ENCODE measurements at regions not wholly inside any gene's neighbourhood (a gene's known extent, or its start where the extent isn't known, plus 50 kb on each side); places are given as distances from the start of the nearest gene placed in this dataset.
A peak's percentile ranks its signal among the peaks of the same experiment; 100 is the strongest.

- Histone ChIP-seq H3K18ac (ENCODE audit: low read length) (no peak overlapping the region), H3K4me2 (ENCODE audit: low read length) (no peak overlapping the region), H3K36me3 (ENCODE audit: control insufficient read depth in 1 of 2, insufficient read depth in 2 of 2, low read length in 2 of 2) (no peaks in the 10 kb centered on the region), H3K4me1 (ENCODE audit: control insufficient read depth in 1 of 2, insufficient read depth in 2 of 2, low read length in 2 of 2) (peaks cover 7 to 11% of the 10 kb centered on the region in 2 experiments), H4K12ac (ENCODE audit: low read depth, low read length) (no peak overlapping the region), H4K8ac (ENCODE audit: low read depth, low read length) (no peak overlapping the region), H2BK120ac (ENCODE audit: insufficient read depth, low read length, poor library complexity) (no peak overlapping the region), H3K4ac (ENCODE audit: low read depth, low read length) (no peak overlapping the region), H2BK12ac (ENCODE audit: low read length) (peak overlapping the region; percentile 30), H3K4me3 (ENCODE audit: low read depth, low read length) (no peak overlapping the region), H3K27ac (ENCODE audit: low read depth, low read length) (no peak overlapping the region), H3K79me2 (ENCODE audit: control insufficient read depth, insufficient read depth, low read length, poor library complexity) (no peaks in the 10 kb centered on the region), H3K9ac (ENCODE audit: low read length) (no peak overlapping the region), H3K14ac (ENCODE audit: low read length) (no peak overlapping the region), H2BK5ac (ENCODE audit: low read depth, low read length, poor library complexity) (no peak overlapping the region), H3K79me1 (ENCODE audit: low read length) (no peaks in the 10 kb centered on the region), H4K91ac (ENCODE audit: low read depth, low read length) (no peak overlapping the region), H2AFZ (ENCODE audit: insufficient read depth, low read length, poor library complexity) (no peak overlapping the region), H3K9me3 (ENCODE audit: insufficient read depth, low read depth, low read length) (no peaks in the 10 kb centered on the region), H3K23ac (ENCODE audit: low read length) (no peak overlapping the region), H3K27me3 (ENCODE audit: insufficient read depth, low read length) (peaks cover 67% of the 10 kb centered on the region), H2AK5ac (ENCODE audit: low read length) (no peak overlapping the region)
- DNase-seq: no peak
- WGBS (ENCODE audit: extremely low coverage, insufficient coverage, insufficient read length): no CpG with 5 or more reads among the region's 29 CpGs
Observed at GRCh38 chr5:50965654-50966375, 299.4 kb downstream of the PARP8 start.

- Histone ChIP-seq H2BK12ac (ENCODE audit: low read length) (no peak overlapping the region), H3K14ac (ENCODE audit: low read length) (no peak overlapping the region), H3K23ac (ENCODE audit: low read length) (no peak overlapping the region), H3K18ac (ENCODE audit: low read length) (no peak overlapping the region), H3K79me2 (ENCODE audit: control insufficient read depth, insufficient read depth, low read length, poor library complexity) (no peaks in the 10 kb centered on the region), H4K12ac (ENCODE audit: low read depth, low read length) (no peak overlapping the region), H3K79me1 (ENCODE audit: low read length) (no peaks in the 10 kb centered on the region), H3K4ac (ENCODE audit: low read depth, low read length) (no peak overlapping the region), H2AK5ac (ENCODE audit: low read length) (no peak overlapping the region), H3K4me3 (ENCODE audit: low read depth, low read length) (no peak overlapping the region), H4K8ac (ENCODE audit: low read depth, low read length) (no peak overlapping the region), H2BK5ac (ENCODE audit: low read depth, low read length, poor library complexity) (no peak overlapping the region), H2AFZ (ENCODE audit: insufficient read depth, low read length, poor library complexity) (no peak overlapping the region), H4K91ac (ENCODE audit: low read depth, low read length) (no peak overlapping the region), H3K9me3 (ENCODE audit: insufficient read depth, low read depth, low read length) (no peaks in the 10 kb centered on the region), H2BK120ac (ENCODE audit: insufficient read depth, low read length, poor library complexity) (no peak overlapping the region), H3K36me3 (ENCODE audit: control insufficient read depth in 1 of 2, insufficient read depth in 2 of 2, low read length in 2 of 2) (no peaks in the 10 kb centered on the region), H3K4me2 (ENCODE audit: low read length) (peak overlapping the region; percentile 4), H3K4me1 (ENCODE audit: control insufficient read depth in 1 of 2, insufficient read depth in 2 of 2, low read length in 2 of 2) (peaks cover 7 to 11% of the 10 kb centered on the region in 2 experiments), H3K27me3 (ENCODE audit: insufficient read depth, low read length) (peaks cover 70% of the 10 kb centered on the region), H3K27ac (ENCODE audit: low read depth, low read length) (no peak overlapping the region), H3K9ac (ENCODE audit: low read length) (no peak overlapping the region)
- no CpG with 5 or more reads among the region's 12 CpGs for WGBS (ENCODE audit: extremely low coverage, insufficient coverage, insufficient read length)
- DNase-seq: no peak
Observed at GRCh38 chr5:50967009-50967562, 300.6 kb downstream of the PARP8 start.

- no peak overlapping the region for H4K91ac ChIP-seq (ENCODE audit: low read depth, low read length)
- no peak overlapping the region for H2AFZ ChIP-seq (ENCODE audit: insufficient read depth, low read length, poor library complexity)
- H3K14ac ChIP-seq (ENCODE audit: low read length): no peak overlapping the region
- peak in 1 of 2 donors; percentile 19 for DNase-seq
- H3K27me3 ChIP-seq (ENCODE audit: insufficient read depth, low read length): peaks cover 70% of the 10 kb centered on the region
- no peak overlapping the region for H3K9ac ChIP-seq (ENCODE audit: low read length)
- no peaks in the 10 kb centered on the region for H3K36me3 ChIP-seq (ENCODE audit: control insufficient read depth in 1 of 2, insufficient read depth in 2 of 2, low read length in 2 of 2)
- H2BK120ac ChIP-seq (ENCODE audit: insufficient read depth, low read length, poor library complexity): no peak overlapping the region
- H2BK5ac ChIP-seq (ENCODE audit: low read depth, low read length, poor library complexity): no peak overlapping the region
- peak overlapping the region; percentile 13 for H3K4me2 ChIP-seq (ENCODE audit: low read length)
- no peaks in the 10 kb centered on the region for H3K79me2 ChIP-seq (ENCODE audit: control insufficient read depth, insufficient read depth, low read length, poor library complexity)
- H3K9me3 ChIP-seq (ENCODE audit: insufficient read depth, low read depth, low read length): no peaks in the 10 kb centered on the region
- H2AK5ac ChIP-seq (ENCODE audit: low read length): no peak overlapping the region
- no peak overlapping the region for H3K18ac ChIP-seq (ENCODE audit: low read length)
- H3K4ac ChIP-seq (ENCODE audit: low read depth, low read length): no peak overlapping the region
- no CpG with 5 or more reads among the region's 22 CpGs for WGBS (ENCODE audit: extremely low coverage, insufficient coverage, insufficient read length)
- no peak overlapping the region for H4K8ac ChIP-seq (ENCODE audit: low read depth, low read length)
- H3K23ac ChIP-seq (ENCODE audit: low read length): no peak overlapping the region
- H3K4me3 ChIP-seq (ENCODE audit: low read depth, low read length): no peak overlapping the region
- H2BK12ac ChIP-seq (ENCODE audit: low read length): no peak overlapping the region
- H4K12ac ChIP-seq (ENCODE audit: low read depth, low read length): no peak overlapping the region
- no peaks in the 10 kb centered on the region for H3K79me1 ChIP-seq (ENCODE audit: low read length)
- H3K4me1 ChIP-seq (ENCODE audit: control insufficient read depth in 1 of 2, insufficient read depth in 2 of 2, low read length in 2 of 2): peaks cover 7 to 11% of the 10 kb centered on the region in 2 experiments
- H3K27ac ChIP-seq (ENCODE audit: low read depth, low read length): no peak overlapping the region
Observed at GRCh38 chr5:50967563-50968355, 301.3 kb downstream of the PARP8 start.

GRCh38 chr5:50968356-50969149 is 302.1 kb downstream of the PARP8 start:
- no peak overlapping the region for H3K4me3 ChIP-seq (ENCODE audit: low read depth, low read length)
- peaks cover 7 to 11% of the 10 kb centered on the region in 2 experiments for H3K4me1 ChIP-seq (ENCODE audit: control insufficient read depth in 1 of 2, insufficient read depth in 2 of 2, low read length in 2 of 2)
- no peak for DNase-seq
- H3K79me2 ChIP-seq (ENCODE audit: control insufficient read depth, insufficient read depth, low read length, poor library complexity): no peaks in the 10 kb centered on the region
- H3K23ac ChIP-seq (ENCODE audit: low read length): no peak overlapping the region
- peak overlapping the region; percentile 80 for H3K4me2 ChIP-seq (ENCODE audit: low read length)
- H3K27me3 ChIP-seq (ENCODE audit: insufficient read depth, low read length): peaks cover 70% of the 10 kb centered on the region
- H3K36me3 ChIP-seq (ENCODE audit: control insufficient read depth in 1 of 2, insufficient read depth in 2 of 2, low read length in 2 of 2): no peaks in the 10 kb centered on the region
- no peak overlapping the region for H2AK5ac ChIP-seq (ENCODE audit: low read length)
- no peak overlapping the region for H3K27ac ChIP-seq (ENCODE audit: low read depth, low read length)
- H2BK120ac ChIP-seq (ENCODE audit: insufficient read depth, low read length, poor library complexity): no peak overlapping the region
- H2BK12ac ChIP-seq (ENCODE audit: low read length): no peak overlapping the region
- H2BK5ac ChIP-seq (ENCODE audit: low read depth, low read length, poor library complexity): no peak overlapping the region
- no peaks in the 10 kb centered on the region for H3K79me1 ChIP-seq (ENCODE audit: low read length)
- H2AFZ ChIP-seq (ENCODE audit: insufficient read depth, low read length, poor library complexity): no peak overlapping the region
- H4K8ac ChIP-seq (ENCODE audit: low read depth, low read length): no peak overlapping the region
- H3K9me3 ChIP-seq (ENCODE audit: insufficient read depth, low read depth, low read length): no peaks in the 10 kb centered on the region
- no peak overlapping the region for H3K14ac ChIP-seq (ENCODE audit: low read length)
- H3K4ac ChIP-seq (ENCODE audit: low read depth, low read length): no peak overlapping the region
- no peak overlapping the region for H4K91ac ChIP-seq (ENCODE audit: low read depth, low read length)
- no peak overlapping the region for H3K9ac ChIP-seq (ENCODE audit: low read length)
- no peak overlapping the region for H4K12ac ChIP-seq (ENCODE audit: low read depth, low read length)
- no CpG with 5 or more reads among the region's 23 CpGs for WGBS (ENCODE audit: extremely low coverage, insufficient coverage, insufficient read length)
- H3K18ac ChIP-seq (ENCODE audit: low read length): no peak overlapping the region
